RWPE2 (cell line): ENCODE measurements at regions not wholly inside any gene's neighbourhood (a gene's known extent, or its start where the extent isn't known, plus 50 kb on each side); places are given as distances from the start of the nearest gene placed in this dataset.

Source experiments
- ATAC-seq: fragments of 200-7000 bp; cut with Tn5 transposase; 3 replicates; pipeline ENCODE4 v1.9.1; 2021; ENCODE audit warnings: low read depth
- DNase-seq: peaks from one replicate; pipeline ENCODE4 v3.0.0-alpha.2; 2020; ENCODE audit warnings: low spot score
- H3K27ac ChIP-seq: fragments of 450-650 bp; 2 replicates; pipeline ENCODE4 v1.5.1; 2017; ENCODE audit warnings: mild to moderate bottlenecking; ENCODE audit not compliant: poor library complexity, severe bottlenecking
- H3K27me3 ChIP-seq: fragments of 250-450 bp; sonication (Bioruptor Pico); 2 replicates; pipeline ENCODE4 v1.5.1; 2021; ENCODE audit warnings: mild to moderate bottlenecking, moderate library complexity; ENCODE audit not compliant: insufficient read depth, poor library complexity, severe bottlenecking
- H3K36me3 ChIP-seq: fragments of 250-450 bp; sonication (Bioruptor Pico); 2 replicates; pipeline ENCODE4 v1.5.1; 2020; ENCODE audit warnings: low read depth, mild to moderate bottlenecking, moderate library complexity
- H3K4me1 ChIP-seq: fragments of 250-450 bp; sonication (Bioruptor Pico); 2 replicates; pipeline ENCODE4 v1.5.1; 2021; ENCODE audit warnings: mild to moderate bottlenecking, moderate library complexity; ENCODE audit not compliant: insufficient read depth, poor library complexity, severe bottlenecking
- H3K4me3 ChIP-seq: fragments of 250-450 bp; sonication (Bioruptor Pico); 2 replicates; pipeline ENCODE4 v1.5.1; 2021; ENCODE audit warnings: mild to moderate bottlenecking, moderate library complexity; ENCODE audit not compliant: severe bottlenecking
- H3K9me3 ChIP-seq: fragments of 250-450 bp; sonication (Bioruptor Pico); 2 replicates; pipeline ENCODE4 v1.5.1; 2021; ENCODE audit warnings: mild to moderate bottlenecking, moderate library complexity; ENCODE audit not compliant: severe bottlenecking
- CTCF ChIP-seq: fragments of 450-650 bp; IDR thresholded peaks from one replicate; pipeline ENCODE4 v1.5.1; 2017; ENCODE audit warnings: mild to moderate bottlenecking, moderate library complexity; ENCODE audit not compliant: poor library complexity, severe bottlenecking

DNA sequence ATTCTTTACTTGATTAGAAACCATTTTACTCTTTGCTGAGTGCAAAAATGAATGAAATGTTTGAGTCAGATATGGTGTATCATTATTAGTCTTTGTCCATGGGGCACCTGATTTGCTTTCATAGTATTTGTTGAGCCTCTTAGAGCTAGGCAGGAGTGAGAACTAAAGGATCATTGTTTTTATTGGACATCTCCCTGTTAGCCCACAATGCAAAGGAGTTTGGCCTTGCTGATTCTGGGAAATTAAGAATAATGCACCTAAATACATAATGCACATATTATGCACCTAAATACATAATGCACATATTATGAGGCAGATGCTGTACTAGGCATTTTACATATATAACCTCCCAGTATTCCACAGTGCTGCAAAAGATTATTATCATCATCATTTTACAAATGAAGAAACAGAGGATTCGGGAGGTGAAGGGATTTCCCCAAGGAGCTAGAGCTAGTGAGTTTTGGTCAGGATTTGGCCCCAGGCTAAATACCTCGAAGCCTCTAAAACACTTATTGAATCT is 113.0 kb upstream of the LIFR start:
- no peak for TF ChIP-seq CTCF
- DNase-seq (no peak), ATAC-seq (no peak)
- Histone ChIP-seq H3K36me3 (no peaks in the 10 kb centered on the region), H3K4me1 (no peaks in the 10 kb centered on the region), H3K9me3 (no peaks in the 10 kb centered on the region), H3K4me3 (no peak overlapping the region), H3K27me3 (no peaks in the 10 kb centered on the region), H3K27ac (no peak overlapping the region)

DNA sequence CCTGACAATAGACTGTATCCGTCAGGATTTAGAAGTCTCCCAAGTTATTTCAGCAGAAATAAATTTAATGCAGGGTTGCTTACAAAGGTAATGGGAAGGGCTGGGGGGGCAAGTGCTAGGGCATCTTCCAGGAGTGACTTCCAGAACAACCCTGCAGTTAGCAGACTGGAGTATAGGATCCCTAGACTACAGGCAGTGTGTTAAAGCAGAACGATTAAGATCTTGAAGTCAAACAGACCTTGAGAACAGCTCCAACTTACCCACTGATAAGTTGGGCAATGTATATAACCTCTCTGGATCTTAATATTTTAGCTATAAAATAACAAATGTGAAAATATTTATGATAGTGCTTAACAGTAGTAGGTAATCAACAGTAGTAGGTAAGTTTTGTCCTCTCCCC is 113.6 kb upstream of the LIFR start:
- Histone ChIP-seq H3K4me1 (no peaks in the 10 kb centered on the region), H3K27me3 (no peaks in the 10 kb centered on the region), H3K4me3 (no peak overlapping the region), H3K36me3 (no peaks in the 10 kb centered on the region), H3K9me3 (no peaks in the 10 kb centered on the region), H3K27ac (no peak overlapping the region)
- ATAC-seq (no peak), DNase-seq (no peak)
- no peak for TF ChIP-seq CTCF

GRCh38 chr5:38670878-38671277 is 114.4 kb upstream of the LIFR start:
- Histone ChIP-seq H3K9me3 (no peaks in the 10 kb centered on the region), H3K27me3 (no peaks in the 10 kb centered on the region), H3K4me3 (no peak overlapping the region), H3K36me3 (no peaks in the 10 kb centered on the region), H3K27ac (no peak overlapping the region), H3K4me1 (no peaks in the 10 kb centered on the region)
- ATAC-seq (no peak), DNase-seq (no peak)
- TF ChIP-seq CTCF, result no peak

DNA sequence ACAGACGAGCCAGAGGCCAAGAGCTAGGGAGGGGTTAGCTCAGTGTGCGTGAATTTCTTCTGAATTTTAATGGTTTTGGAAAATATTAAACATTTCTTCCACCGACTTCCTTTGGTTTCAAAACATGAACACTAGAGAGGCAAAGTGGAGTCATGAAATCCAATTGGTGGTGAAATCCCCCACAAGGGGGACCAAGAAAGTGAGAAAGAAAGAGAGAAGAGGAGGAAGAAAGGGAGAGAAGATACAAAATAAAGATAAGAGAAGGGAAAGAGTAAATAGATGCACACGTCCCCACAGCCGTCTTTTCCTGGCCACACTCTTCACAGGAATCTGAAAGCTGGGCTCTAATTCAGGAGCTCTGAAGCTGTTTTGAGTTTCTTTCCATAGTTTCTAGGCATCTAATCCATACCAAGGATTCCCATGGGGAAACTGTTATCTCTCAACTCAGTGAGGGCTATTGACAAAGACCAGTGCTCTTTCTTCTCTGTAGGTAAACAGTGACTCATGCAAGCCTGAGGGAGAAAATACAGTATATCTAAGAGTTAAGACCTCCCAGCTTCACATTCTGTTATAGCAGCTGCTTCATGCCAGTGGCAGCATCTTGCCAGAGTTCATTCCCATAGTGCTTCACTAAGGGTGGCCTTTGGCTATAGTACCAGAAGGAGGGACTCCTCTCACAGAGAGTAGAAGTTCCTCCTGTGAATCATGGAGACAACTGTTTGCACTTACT is 115.8 kb upstream of the LIFR start:
- H3K4me3 ChIP-seq, result no peak overlapping the region
- peak; percentile 80 for ATAC-seq
- no peak for TF ChIP-seq CTCF
- DNase-seq, result no peak
- no peaks in the 10 kb centered on the region for H3K27me3 ChIP-seq
- no peaks in the 10 kb centered on the region for H3K9me3 ChIP-seq
- H3K27ac ChIP-seq, result no peak overlapping the region
- no peaks in the 10 kb centered on the region for H3K4me1 ChIP-seq
- H3K36me3 ChIP-seq, result no peaks in the 10 kb centered on the region

- TF ChIP-seq CTCF, result no peak
- Histone ChIP-seq H3K9me3 (no peaks in the 10 kb centered on the region), H3K36me3 (no peaks in the 10 kb centered on the region), H3K27ac (no peak overlapping the region), H3K4me3 (no peak overlapping the region), H3K4me1 (no peaks in the 10 kb centered on the region), H3K27me3 (no peaks in the 10 kb centered on the region)
- DNase-seq (no peak), ATAC-seq (peak; percentile 60; the same call in 2 of the 3 replicates)
These were observed 117.2 kb upstream of the LIFR start for GRCh38 chr5:38673671-38674071.
